ENCODE measurements at regions not wholly inside any gene's neighbourhood (a gene's known extent, or its start where the extent isn't known, plus 50 kb on each side); places are given as distances from the start of the nearest gene placed in this dataset.

- TF ChIP-seq CTCF (IDR thresholded peaks at IDR 0.05) (peak; percentile 84), ZFX (IDR thresholded peaks at IDR 0.05; ENCODE audit: borderline replicate concordance) (no peak)
Measured at GRCh38 chr5:24110004-24110615, 534.7 kb downstream of the CDH10 start.

All from 22Rv1 (cell line).